NT2/D1 (cell line): ENCODE measurements at regions not wholly inside any gene's neighbourhood (a gene's known extent, or its start where the extent isn't known, plus 50 kb on each side); places are given as distances from the start of the nearest gene placed in this dataset.

Source experiments
- DNase-seq: peaks from one replicate; pipeline ENCODE4 v3.0.0-alpha.2; 2011; ENCODE audit warnings: low read depth, low spot score
- H3K27me3 ChIP-seq: 2 replicates; pipeline ENCODE4 v1.6.0; 2011; ENCODE audit warnings: mild to moderate bottlenecking; ENCODE audit not compliant: insufficient read length, insufficient read depth
- H3K36me3 ChIP-seq: 2 replicates; pipeline ENCODE4 v1.6.1; 2011; ENCODE audit warnings: mild to moderate bottlenecking, low read length, mixed read lengths; ENCODE audit not compliant: insufficient read depth, insufficient read length
- H3K4me1 ChIP-seq: 2 replicates; pipeline ENCODE4 v1.5.1; 2011; ENCODE audit not compliant: insufficient read depth, insufficient read length
- H3K4me3 ChIP-seq: 2 replicates; pipeline ENCODE4 v1.5.1; 2011; ENCODE audit warnings: low read depth; ENCODE audit not compliant: insufficient read length
- H3K9ac ChIP-seq: 2 replicates; pipeline ENCODE4 v1.6.0; 2011; ENCODE audit warnings: low read depth; ENCODE audit not compliant: insufficient read length
- H3K9me3 ChIP-seq: 2 replicates; pipeline ENCODE4 v1.5.1; 2011; ENCODE audit warnings: mild to moderate bottlenecking, low read length; ENCODE audit not compliant: insufficient read depth
- SUZ12 ChIP-seq: IDR thresholded peaks from 2 replicates; pipeline ENCODE4 v1.6.1; 2011; ENCODE audit not compliant: insufficient read length, insufficient read depth; ENCODE audit errors: extremely low read depth
- YY1 ChIP-seq: IDR thresholded peaks from 2 replicates; pipeline ENCODE4 v1.6.1; 2011; ENCODE audit not compliant: insufficient read length, insufficient read depth
- ZNF274 ChIP-seq: IDR thresholded peaks from 2 replicates; pipeline ENCODE4 v1.6.1; 2011; ENCODE audit warnings: mild to moderate bottlenecking, low read depth, low read length

GRCh38 chr1:243916160-243916559, 66.1 kb upstream of the AKT3 start:
- Histone ChIP-seq H3K4me1 (peaks cover 3% of the 10 kb centered on the region), H3K36me3 (no peaks in the 10 kb centered on the region), H3K9ac (no peak overlapping the region), H3K9me3 (no peaks in the 10 kb centered on the region), H3K4me3 (no peak overlapping the region), H3K27me3 (peaks cover 33% of the 10 kb centered on the region)
- no peak for TF ChIP-seq YY1
- TF ChIP-seq ZNF274 = no peak
- no peak for TF ChIP-seq SUZ12
- DNase-seq = no peak

- no peaks in the 10 kb centered on the region for H3K9me3 ChIP-seq
- H3K27me3 ChIP-seq = peaks cover 17% of the 10 kb centered on the region
- H3K4me1 ChIP-seq = peaks cover 3% of the 10 kb centered on the region
- H3K36me3 ChIP-seq = no peaks in the 10 kb centered on the region
- TF ChIP-seq SUZ12 = no peak
- no peak overlapping the region for H3K4me3 ChIP-seq
- no peak overlapping the region for H3K9ac ChIP-seq
- no peak for DNase-seq
Observed at GRCh38 chr1:243912347-243912746, 62.3 kb upstream of the AKT3 start.

- Histone ChIP-seq H3K9ac (no peak overlapping the region), H3K27me3 (no peaks in the 10 kb centered on the region), H3K4me3 (no peak overlapping the region), H3K9me3 (no peaks in the 10 kb centered on the region), H3K36me3 (no peaks in the 10 kb centered on the region), H3K4me1 (no peaks in the 10 kb centered on the region)
- no peak for TF ChIP-seq ZNF274
- TF ChIP-seq YY1 = no peak
- TF ChIP-seq SUZ12 = no peak
- DNase-seq = no peak
Observed at GRCh38 chr1:243910607-243911006, 60.6 kb upstream of the AKT3 start.

GRCh38 chr1:243903895-243904294, 53.9 kb upstream of the AKT3 start:
- no peaks in the 10 kb centered on the region for H3K36me3 ChIP-seq
- H3K9ac ChIP-seq = no peak overlapping the region
- no peaks in the 10 kb centered on the region for H3K27me3 ChIP-seq
- no peak overlapping the region for H3K4me3 ChIP-seq
- no peaks in the 10 kb centered on the region for H3K9me3 ChIP-seq
- no peaks in the 10 kb centered on the region for H3K4me1 ChIP-seq
- TF ChIP-seq SUZ12 (no peak), ZNF274 (no peak), YY1 (no peak)
- DNase-seq = no peak

GRCh38 chr1:243903041-243903440, 53.0 kb upstream of the AKT3 start:
- no peak overlapping the region for H3K4me3 ChIP-seq
- no peak for DNase-seq
- H3K27me3 ChIP-seq = no peaks in the 10 kb centered on the region
- no peaks in the 10 kb centered on the region for H3K4me1 ChIP-seq
- H3K9me3 ChIP-seq = no peaks in the 10 kb centered on the region
- H3K36me3 ChIP-seq = no peaks in the 10 kb centered on the region
- no peak for TF ChIP-seq YY1
- TF ChIP-seq ZNF274 = no peak
- TF ChIP-seq SUZ12 = no peak
- H3K9ac ChIP-seq = no peak overlapping the region

- DNase-seq = no peak
- Histone ChIP-seq H3K27me3 (no peaks in the 10 kb centered on the region), H3K4me1 (no peaks in the 10 kb centered on the region), H3K4me3 (no peak overlapping the region), H3K9ac (no peak overlapping the region), H3K9me3 (no peaks in the 10 kb centered on the region), H3K36me3 (no peaks in the 10 kb centered on the region)
- TF ChIP-seq SUZ12 (no peak), YY1 (no peak), ZNF274 (no peak)
Observed at GRCh38 chr1:243902100-243902499, 52.1 kb upstream of the AKT3 start.
